Dendritic cell treated with granulocyte-macrophage colony-stimulating factor and Interleukin-4, amounts not matched to agents 40 ng/mL and 50 ng/mL, for 4 days (primary cell): ENCODE measurements at regions not wholly inside any gene's neighbourhood (a gene's known extent, or its start where the extent isn't known, plus 50 kb on each side); places are given as distances from the start of the nearest gene placed in this dataset.

Experiments used
- H3K27ac Mint-ChIP-seq: one replicate; pipeline ENCODE4 v1.8.0; 2022; ENCODE audit warnings: mild to moderate bottlenecking, mixed read lengths
- H3K27me3 Mint-ChIP-seq: one replicate; pipeline ENCODE4 v1.8.0; 2022; ENCODE audit warnings: mild to moderate bottlenecking, mixed read lengths
- H3K36me3 Mint-ChIP-seq: one replicate; pipeline ENCODE4 v1.8.0; 2022; ENCODE audit warnings: low read depth, mixed read lengths
- H3K4me1 Mint-ChIP-seq: one replicate; pipeline ENCODE4 v1.8.0; 2022; ENCODE audit warnings: low read depth, mixed read lengths
- H3K4me3 Mint-ChIP-seq: one replicate; pipeline ENCODE4 v1.8.0; 2022; ENCODE audit warnings: mild to moderate bottlenecking, moderate library complexity, mixed read lengths
- H3K9me3 Mint-ChIP-seq: one replicate; pipeline ENCODE4 v1.8.0; 2022; ENCODE audit warnings: mixed read lengths
- intact Hi-C: fragments of 100-400 bp; cut with micrococcal nuclease; formaldehyde crosslinking; loops from one replicate; pipeline ENCODE4 v1.15.0; 2022

DNA sequence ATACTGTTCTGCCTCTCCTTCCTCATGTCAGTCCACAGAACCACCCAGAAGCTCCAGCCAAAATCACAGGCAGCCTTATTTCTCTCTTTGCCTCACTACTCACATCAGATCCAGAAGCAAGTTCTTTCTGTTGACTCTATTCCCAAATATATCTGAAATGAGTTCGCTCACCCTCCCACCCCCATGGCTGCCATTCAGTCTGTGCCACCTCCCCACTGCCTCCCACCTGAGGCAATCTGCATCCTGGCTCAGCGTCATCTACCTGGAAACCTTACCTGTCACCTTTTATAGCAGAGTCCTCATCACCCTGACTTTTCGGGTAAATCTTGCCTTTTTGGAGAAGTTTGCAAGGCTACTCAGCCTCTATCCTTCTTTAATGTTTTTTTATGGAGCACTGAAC lies 501.8 kb downstream of the BCL11B start:
- intact Hi-C loops: no loop called here
- Mint-ChIP-seq H3K36me3 (no peaks in the 10 kb centered on the region), H3K27me3 (no peaks in the 10 kb centered on the region), H3K9me3 (no peaks in the 10 kb centered on the region), H3K4me3 (no peak overlapping the region), H3K4me1 (no peaks in the 10 kb centered on the region), H3K27ac (no peak overlapping the region)

- intact Hi-C loops: no loop called here
- H3K27ac Mint-ChIP-seq: no peak overlapping the region
- H3K27me3 Mint-ChIP-seq: no peaks in the 10 kb centered on the region
- no peaks in the 10 kb centered on the region for H3K4me1 Mint-ChIP-seq
- no peaks in the 10 kb centered on the region for H3K36me3 Mint-ChIP-seq
- H3K4me3 Mint-ChIP-seq: no peak overlapping the region
- no peaks in the 10 kb centered on the region for H3K9me3 Mint-ChIP-seq
These were observed 498.2 kb downstream of the BCL11B start for GRCh38 chr14:98773814-98774213.

GRCh38 chr14:98775892-98776291 lies 496.1 kb downstream of the BCL11B start:
- no peaks in the 10 kb centered on the region for H3K9me3 Mint-ChIP-seq
- H3K27ac Mint-ChIP-seq: no peak overlapping the region
- intact Hi-C loops: no loop called here
- H3K4me3 Mint-ChIP-seq: no peak overlapping the region
- H3K36me3 Mint-ChIP-seq: no peaks in the 10 kb centered on the region
- no peaks in the 10 kb centered on the region for H3K27me3 Mint-ChIP-seq
- H3K4me1 Mint-ChIP-seq: no peaks in the 10 kb centered on the region

GRCh38 chr14:98782062-98782461 lies 489.9 kb downstream of the BCL11B start:
- peaks cover 9% of the 10 kb centered on the region for H3K9me3 Mint-ChIP-seq
- H3K36me3 Mint-ChIP-seq: no peaks in the 10 kb centered on the region
- H3K27ac Mint-ChIP-seq: no peak overlapping the region
- intact Hi-C loops: no loop called here
- H3K4me3 Mint-ChIP-seq: no peak overlapping the region
- no peaks in the 10 kb centered on the region for H3K4me1 Mint-ChIP-seq
- no peaks in the 10 kb centered on the region for H3K27me3 Mint-ChIP-seq

DNA sequence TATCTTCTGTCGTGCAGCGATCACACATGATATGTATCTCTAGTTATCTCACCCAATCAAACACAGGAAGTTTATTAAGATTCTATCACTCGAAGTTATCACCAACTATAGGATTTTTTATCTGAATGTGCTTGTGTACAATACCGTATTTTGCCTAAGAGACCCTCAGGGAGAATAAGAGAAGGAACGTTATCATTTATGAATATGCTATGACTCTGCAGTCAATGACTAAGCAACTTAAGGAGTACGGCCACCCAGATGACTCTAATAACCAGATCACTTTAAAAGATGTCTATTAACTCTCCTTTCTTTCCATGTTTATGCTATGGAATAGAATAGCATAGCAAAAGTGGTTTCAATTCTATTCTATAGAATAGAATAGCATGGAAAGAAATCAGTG lies 486.4 kb downstream of the BCL11B start:
- H3K27me3 Mint-ChIP-seq: no peaks in the 10 kb centered on the region
- H3K4me3 Mint-ChIP-seq: no peak overlapping the region
- no peaks in the 10 kb centered on the region for H3K4me1 Mint-ChIP-seq
- peaks cover 28% of the 10 kb centered on the region for H3K9me3 Mint-ChIP-seq
- no peak overlapping the region for H3K27ac Mint-ChIP-seq
- H3K36me3 Mint-ChIP-seq: no peaks in the 10 kb centered on the region
- intact Hi-C loops: no loop called here

DNA sequence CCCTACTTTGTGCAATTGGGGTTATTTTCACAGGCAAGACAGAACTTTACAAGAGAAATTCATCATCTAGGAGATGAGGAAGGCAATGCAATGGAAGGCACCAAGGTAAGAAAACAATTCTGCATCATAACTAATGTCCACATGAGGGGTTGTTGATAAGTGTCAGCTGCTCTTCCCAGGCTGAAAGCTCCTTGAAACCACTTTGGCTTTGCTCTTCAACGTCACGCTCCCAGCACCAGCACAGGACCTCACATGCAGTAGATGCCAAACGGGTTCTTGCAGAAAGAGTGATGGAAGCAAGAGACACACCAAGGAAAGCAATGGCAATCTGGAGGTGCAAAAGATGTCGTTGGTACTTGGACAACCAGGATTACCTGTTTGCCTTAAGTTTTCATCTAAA lies 485.5 kb downstream of the BCL11B start:
- H3K4me1 Mint-ChIP-seq: no peaks in the 10 kb centered on the region
- H3K4me3 Mint-ChIP-seq: no peak overlapping the region
- peaks cover 28% of the 10 kb centered on the region for H3K9me3 Mint-ChIP-seq
- intact Hi-C loops: no loop called here
- no peaks in the 10 kb centered on the region for H3K36me3 Mint-ChIP-seq
- H3K27me3 Mint-ChIP-seq: no peaks in the 10 kb centered on the region
- H3K27ac Mint-ChIP-seq: no peak overlapping the region

GRCh38 chr14:98791661-98792060 lies 480.3 kb downstream of the BCL11B start:
- peaks cover 33% of the 10 kb centered on the region for H3K9me3 Mint-ChIP-seq
- H3K36me3 Mint-ChIP-seq: no peaks in the 10 kb centered on the region
- no peak overlapping the region for H3K27ac Mint-ChIP-seq

GRCh38 chr14:98792171-98792570 lies 479.8 kb downstream of the BCL11B start:
- H3K4me1 Mint-ChIP-seq: no peaks in the 10 kb centered on the region
- no peaks in the 10 kb centered on the region for H3K27me3 Mint-ChIP-seq
- H3K36me3 Mint-ChIP-seq: no peaks in the 10 kb centered on the region
- no peak overlapping the region for H3K4me3 Mint-ChIP-seq
- H3K9me3 Mint-ChIP-seq: peaks cover 33% of the 10 kb centered on the region
- no peak overlapping the region for H3K27ac Mint-ChIP-seq
- intact Hi-C loops: no loop called here

More at GRCh38 chr14:98791661-98792060, 480.3 kb downstream of the BCL11B start:
- intact Hi-C loops: no loop called here
- no peaks in the 10 kb centered on the region for H3K4me1 Mint-ChIP-seq
- H3K27me3 Mint-ChIP-seq: no peaks in the 10 kb centered on the region
- no peak overlapping the region for H3K4me3 Mint-ChIP-seq

GRCh38 chr14:98798099-98798498 lies 473.9 kb downstream of the BCL11B start:
- H3K9me3 Mint-ChIP-seq: peaks cover 13% of the 10 kb centered on the region
- intact Hi-C loops: no loop called here
- H3K4me1 Mint-ChIP-seq: no peaks in the 10 kb centered on the region
- H3K27me3 Mint-ChIP-seq: no peaks in the 10 kb centered on the region
- no peaks in the 10 kb centered on the region for H3K36me3 Mint-ChIP-seq
- H3K27ac Mint-ChIP-seq: no peak overlapping the region
- H3K4me3 Mint-ChIP-seq: no peak overlapping the region

GRCh38 chr14:98799891-98800290 lies 472.1 kb downstream of the BCL11B start:
- intact Hi-C loops: no loop called here
- Mint-ChIP-seq H3K27ac (no peak overlapping the region), H3K36me3 (no peaks in the 10 kb centered on the region), H3K4me1 (no peaks in the 10 kb centered on the region), H3K27me3 (no peaks in the 10 kb centered on the region), H3K4me3 (no peak overlapping the region), H3K9me3 (peaks cover 6% of the 10 kb centered on the region)

- intact Hi-C loops: no loop called here
- no peaks in the 10 kb centered on the region for H3K36me3 Mint-ChIP-seq
- no peak overlapping the region for H3K27ac Mint-ChIP-seq
- H3K9me3 Mint-ChIP-seq: peaks cover 8% of the 10 kb centered on the region
- no peaks in the 10 kb centered on the region for H3K27me3 Mint-ChIP-seq
- H3K4me1 Mint-ChIP-seq: no peaks in the 10 kb centered on the region
- no peak overlapping the region for H3K4me3 Mint-ChIP-seq
These were observed 470.0 kb downstream of the BCL11B start for GRCh38 chr14:98802044-98802443.

DNA sequence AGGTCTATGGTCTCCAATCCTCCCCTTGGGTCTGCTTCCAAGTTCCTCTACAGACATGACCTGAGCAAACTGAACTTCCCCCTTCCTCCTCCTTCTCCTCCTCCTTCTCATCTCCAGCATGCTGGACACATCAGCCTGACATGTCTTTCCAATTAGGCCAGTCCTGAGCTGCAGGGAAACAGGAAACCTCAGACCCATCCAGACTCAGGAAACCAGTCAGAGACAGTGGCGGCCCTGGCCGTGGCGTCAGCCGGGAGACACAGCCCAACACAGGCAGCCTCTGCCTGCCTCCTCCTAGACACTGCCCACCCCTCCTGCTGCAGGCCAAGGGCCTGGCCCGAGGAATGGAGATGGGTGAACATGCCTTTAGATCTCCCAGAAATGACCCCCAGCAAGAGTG lies 468.8 kb downstream of the BCL11B start:
- Mint-ChIP-seq H3K4me3 (no peak overlapping the region), H3K27me3 (no peaks in the 10 kb centered on the region), H3K9me3 (peaks cover 8% of the 10 kb centered on the region), H3K36me3 (no peaks in the 10 kb centered on the region), H3K27ac (no peak overlapping the region), H3K4me1 (no peaks in the 10 kb centered on the region)
- intact Hi-C loops: no loop called here

GRCh38 chr14:98808494-98809407 lies 463.2 kb downstream of the BCL11B start:
- H3K27me3 Mint-ChIP-seq: peaks cover 3% of the 10 kb centered on the region
- H3K36me3 Mint-ChIP-seq: no peaks in the 10 kb centered on the region
- no peak overlapping the region for H3K27ac Mint-ChIP-seq
- H3K4me3 Mint-ChIP-seq: no peak overlapping the region
- H3K9me3 Mint-ChIP-seq: peaks cover 8% of the 10 kb centered on the region
- H3K4me1 Mint-ChIP-seq: no peaks in the 10 kb centered on the region
- intact Hi-C loops: no loop called here

GRCh38 chr14:98816195-98816594 lies 455.8 kb downstream of the BCL11B start:
- no peaks in the 10 kb centered on the region for H3K36me3 Mint-ChIP-seq
- no peaks in the 10 kb centered on the region for H3K9me3 Mint-ChIP-seq
- H3K4me1 Mint-ChIP-seq: no peaks in the 10 kb centered on the region
- intact Hi-C loops: no loop called here
- H3K27ac Mint-ChIP-seq: no peak overlapping the region
- H3K27me3 Mint-ChIP-seq: no peaks in the 10 kb centered on the region
- no peak overlapping the region for H3K4me3 Mint-ChIP-seq

DNA sequence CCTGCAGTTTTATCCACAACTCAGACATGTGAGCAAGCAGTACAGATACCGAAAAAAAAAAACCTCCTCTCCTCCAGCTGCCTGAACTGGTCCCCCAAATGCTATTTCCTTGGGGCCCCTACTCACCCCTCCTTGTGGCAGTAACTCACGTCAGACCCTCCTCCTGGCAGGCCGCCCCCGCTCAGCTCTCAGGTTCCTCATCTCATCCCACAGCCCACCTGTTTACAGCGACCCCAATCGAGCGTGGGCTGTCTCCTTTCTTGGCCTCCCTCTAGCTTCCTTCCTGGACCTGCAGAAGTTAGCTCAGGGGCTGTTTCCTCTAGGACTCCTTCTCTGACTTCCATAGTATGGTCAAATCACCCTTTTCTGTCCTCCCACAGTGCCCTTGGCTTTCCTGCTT lies 455.3 kb downstream of the BCL11B start:
- no peaks in the 10 kb centered on the region for H3K4me1 Mint-ChIP-seq
- H3K27me3 Mint-ChIP-seq: no peaks in the 10 kb centered on the region
- no peak overlapping the region for H3K27ac Mint-ChIP-seq
- H3K9me3 Mint-ChIP-seq: no peaks in the 10 kb centered on the region
- no peak overlapping the region for H3K4me3 Mint-ChIP-seq
- intact Hi-C loops: no loop called here
- H3K36me3 Mint-ChIP-seq: no peaks in the 10 kb centered on the region
